Endothelial cell of umbilical vein (primary cell): ENCODE measurements at regions not wholly inside any gene's neighbourhood (a gene's known extent, or its start where the extent isn't known, plus 50 kb on each side); places are given as distances from the start of the nearest gene placed in this dataset.

Experiments
- BruUV-seq: library from RNA; stranded (reverse); fragments of 400-500 nt; replicated peaks from 2 replicates; lab custom pipeline; 2021; lab: Mats Ljungman, UMichigan
- CTCF ChIA-PET: fragments of 300-600, 350-600 bp; sonication (Branson Sonifier 250); formaldehyde crosslinking; loops from one replicate; lab custom pipeline; 2021; ENCODE audit warnings: antibody characterized with exemption, inconsistent platforms; lab: Charles Lee
- POLR2A ChIA-PET: fragments of 300-600, 350-600 bp; sonication (Branson Sonifier 250); formaldehyde crosslinking; loops from one replicate; lab custom pipeline; 2021; ENCODE audit warnings: antibody characterized with exemption, inconsistent platforms; lab: Charles Lee
- DNase-seq: peaks from one replicate; pipeline ENCODE4 v3.0.0-alpha.2; 2011; ENCODE audit warnings: low read depth, low spot score
- FAIRE-seq: peaks from 2 replicates; lab custom pipeline; 2011; peaks lifted over from hg19 to GRCh38; lab: Jason Lieb, UNC
- H2AFZ ChIP-seq: 2 replicates; pipeline ENCODE4 v1.6.0; 2012; ENCODE audit warnings: low read depth, low read length, control low read depth, inconsistent platforms
- H3K27ac ChIP-seq: 2 replicates; pipeline ENCODE4 v1.5.1; 2011; ENCODE audit warnings: low read depth, mild to moderate bottlenecking, control low read depth, low read length, moderate library complexity; ENCODE audit not compliant: insufficient read depth
- H3K27me3 ChIP-seq, 2 experiments: 2 replicates each; pipeline versions ENCODE4 v1.6.0 to v1.6.1; 2011; ENCODE audit warnings: low read length in 2 of 2, mixed read lengths in 1 of 2; ENCODE audit not compliant: control insufficient read depth in 2 of 2, insufficient read depth in 2 of 2
- H3K36me3 ChIP-seq, 2 experiments: 2 replicates in 1 of 2; 3 replicates in 1 of 2; pipeline ENCODE4 v1.5.1; 2011; ENCODE audit warnings: low read length in 2 of 2, mild to moderate bottlenecking in 1 of 2, moderate library complexity in 1 of 2; ENCODE audit not compliant: control insufficient read depth in 2 of 2, insufficient read depth in 2 of 2; ENCODE audit errors: extremely low read depth in 1 of 2
- H3K4me1 ChIP-seq: 3 replicates; pipeline ENCODE4 v1.5.1; 2011; ENCODE audit warnings: mild to moderate bottlenecking, low read length; ENCODE audit not compliant: control insufficient read depth, insufficient read depth; ENCODE audit errors: extremely low read depth
- H3K4me2 ChIP-seq: 2 replicates; pipeline ENCODE4 v1.6.1; 2011; ENCODE audit warnings: low read length, control low read depth, mixed read lengths; ENCODE audit not compliant: insufficient read depth
- H3K4me3 ChIP-seq, 3 experiments: fragments of 200-600 bp in 1 of 3; sonication (generic), shearing (Covaris generic) in 1 of 3; replicated peaks in 1 of 3; 2 replicates each; pipeline ENCODE4 v1.5.1; 2011 to 2016; ENCODE audit warnings: control low read depth in 3 of 3, low read length in 3 of 3, mild to moderate bottlenecking in 2 of 3, inconsistent platforms in 1 of 3, low read depth in 1 of 3, moderate library complexity in 1 of 3; ENCODE audit not compliant: insufficient read depth in 1 of 3
- H3K79me2 ChIP-seq: 2 replicates; pipeline ENCODE4 v1.6.0; 2012; ENCODE audit warnings: low read length, inconsistent platforms; ENCODE audit not compliant: control insufficient read depth, insufficient read depth
- H3K9ac ChIP-seq: replicated peaks from 2 replicates; pipeline ENCODE3; 2011; ENCODE audit warnings: low read length, control low read depth; ENCODE audit not compliant: insufficient read depth; ENCODE audit errors: extremely low read depth
- H3K9me1 ChIP-seq: replicated peaks from 3 replicates; pipeline ENCODE4 v1.6.0; 2011; ENCODE audit warnings: mild to moderate bottlenecking, low read length; ENCODE audit not compliant: control insufficient read depth, insufficient read depth; ENCODE audit errors: extremely low read depth
- H3K9me3 ChIP-seq: replicated peaks from 2 replicates; pipeline ENCODE4 v1.5.1; 2012; ENCODE audit warnings: low read length, inconsistent platforms; ENCODE audit not compliant: control insufficient read depth, insufficient read depth
- H4K20me1 ChIP-seq: replicated peaks from 2 replicates; pipeline ENCODE3; 2011; ENCODE audit warnings: mild to moderate bottlenecking, low read length; ENCODE audit not compliant: control insufficient read depth, insufficient read depth; ENCODE audit errors: extremely low read depth
- EZH2 ChIP-seq: IDR thresholded peaks from 2 replicates; pipeline ENCODE4 v1.6.1; 2012; ENCODE audit warnings: borderline replicate concordance, low read depth, mild to moderate bottlenecking, moderate library complexity, low read length, inconsistent platforms; ENCODE audit not compliant: severe bottlenecking
- FOS ChIP-seq: IDR thresholded peaks from 2 replicates; pipeline ENCODE4 v1.6.1; 2011; ENCODE audit warnings: mild to moderate bottlenecking, low read length, moderate library complexity, borderline replicate concordance; ENCODE audit not compliant: insufficient read depth
- MYC ChIP-seq: IDR thresholded peaks from one replicate; pipeline ENCODE4 v1.6.1; 2011; ENCODE audit warnings: mild to moderate bottlenecking, low read depth, low read length
- POLR2A ChIP-seq: IDR thresholded peaks from 2 replicates; pipeline ENCODE4 v1.6.1; 2012; ENCODE audit warnings: low read depth, mild to moderate bottlenecking, control low read depth, low read length
- POLR2AphosphoS5 ChIP-seq: IDR thresholded peaks from 2 replicates; pipeline ENCODE4 v1.6.1; 2012; ENCODE audit warnings: low read depth, mild to moderate bottlenecking, control low read depth, low read length, moderate library complexity; ENCODE audit not compliant: insufficient read depth
- dilution Hi-C: fragments of 300-500 bp; cut with MboI; formaldehyde crosslinking; loops from one replicate; pipeline ENCODE4 v1.15.0; 2019; ENCODE audit warnings: low sequenced_read_pairs; ENCODE audit not compliant: extremely low pct_ligation_motif_present
- intact Hi-C: fragments of 100-400 bp; cut with micrococcal nuclease; formaldehyde crosslinking; loops from one replicate; pipeline ENCODE4 v1.10.0; 2022
- TF ChIP-seq, protein P1 (sequence below), 2 donors: IDR thresholded peaks; 1 replicate in 1 of 2; 2 replicates in 1 of 2; pipeline ENCODE4 v1.5.1; 2011; ENCODE audit warnings: low read length in 2 of 2, mild to moderate bottlenecking in 2 of 2, moderate library complexity in 2 of 2, control low read depth in 1 of 2, inconsistent platforms in 1 of 2, low read depth in 1 of 2; ENCODE audit not compliant: insufficient read depth in 1 of 2; ENCODE audit errors: extremely low read depth in 1 of 2
- TF ChIP-seq, protein P2 (sequence below): IDR thresholded peaks from 2 replicates; pipeline ENCODE4 v1.6.1; 2011; ENCODE audit not compliant: insufficient read depth, insufficient read length

DNA sequence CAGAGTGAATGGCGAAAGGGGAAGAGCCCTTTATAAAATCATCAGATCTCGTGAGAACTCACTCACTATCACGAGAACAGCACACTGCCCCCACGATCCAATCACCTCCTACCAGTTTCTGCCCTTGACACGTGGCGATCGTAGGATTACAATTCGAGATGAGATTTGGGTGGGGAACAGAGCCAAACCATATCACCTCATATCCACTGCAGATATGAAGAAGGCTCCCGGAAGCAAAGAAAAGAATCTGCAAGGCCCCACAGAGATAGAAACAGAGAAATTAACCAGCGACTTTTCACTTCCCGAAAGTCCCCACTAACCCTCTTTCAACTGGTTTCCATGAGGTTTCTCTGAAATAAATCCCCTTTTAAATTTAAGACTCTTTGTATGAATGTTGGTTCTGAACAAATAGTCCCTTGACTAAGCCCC is 86.2 kb upstream of the IRF2BP2 start:
- Histone ChIP-seq H4K20me1 (no peaks in the 10 kb centered on the region), H3K9me1 (no peaks in the 10 kb centered on the region), H2AFZ (no peak overlapping the region), H3K27me3 (no peaks in the 10 kb centered on the region), H3K9ac (no peak overlapping the region), H3K4me2 (no peak overlapping the region), H3K4me3 (no peak overlapping the region), H3K9me3 (no peaks in the 10 kb centered on the region), H3K4me1 (no peaks in the 10 kb centered on the region), H3K79me2 (no peaks in the 10 kb centered on the region), H3K36me3 (no peaks in the 10 kb centered on the region), H3K27ac (no peak overlapping the region)
- ChIA-PET POLR2A (no interaction called here), CTCF (no interaction called here)
- DNase-seq (no peak), FAIRE-seq (no peak)
- BruUV-seq = no TSS peak
- intact Hi-C loops (no loop called here), dilution Hi-C loops (no loop called here)
- TF ChIP-seq, protein P1, sequence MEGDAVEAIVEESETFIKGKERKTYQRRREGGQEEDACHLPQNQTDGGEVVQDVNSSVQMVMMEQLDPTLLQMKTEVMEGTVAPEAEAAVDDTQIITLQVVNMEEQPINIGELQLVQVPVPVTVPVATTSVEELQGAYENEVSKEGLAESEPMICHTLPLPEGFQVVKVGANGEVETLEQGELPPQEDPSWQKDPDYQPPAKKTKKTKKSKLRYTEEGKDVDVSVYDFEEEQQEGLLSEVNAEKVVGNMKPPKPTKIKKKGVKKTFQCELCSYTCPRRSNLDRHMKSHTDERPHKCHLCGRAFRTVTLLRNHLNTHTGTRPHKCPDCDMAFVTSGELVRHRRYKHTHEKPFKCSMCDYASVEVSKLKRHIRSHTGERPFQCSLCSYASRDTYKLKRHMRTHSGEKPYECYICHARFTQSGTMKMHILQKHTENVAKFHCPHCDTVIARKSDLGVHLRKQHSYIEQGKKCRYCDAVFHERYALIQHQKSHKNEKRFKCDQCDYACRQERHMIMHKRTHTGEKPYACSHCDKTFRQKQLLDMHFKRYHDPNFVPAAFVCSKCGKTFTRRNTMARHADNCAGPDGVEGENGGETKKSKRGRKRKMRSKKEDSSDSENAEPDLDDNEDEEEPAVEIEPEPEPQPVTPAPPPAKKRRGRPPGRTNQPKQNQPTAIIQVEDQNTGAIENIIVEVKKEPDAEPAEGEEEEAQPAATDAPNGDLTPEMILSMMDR (IDR thresholded peaks at IDR 0.05; ENCODE audit: extremely low read depth in 1 of 2, insufficient read depth in 1 of 2, low read depth in 1 of 2, low read length in 2 of 2) = no peak
- no peak for TF ChIP-seq POLR2A
- TF ChIP-seq EZH2 = no peak
- TF ChIP-seq, protein P2, sequence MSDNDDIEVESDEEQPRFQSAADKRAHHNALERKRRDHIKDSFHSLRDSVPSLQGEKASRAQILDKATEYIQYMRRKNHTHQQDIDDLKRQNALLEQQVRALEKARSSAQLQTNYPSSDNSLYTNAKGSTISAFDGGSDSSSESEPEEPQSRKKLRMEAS = no peak
- TF ChIP-seq FOS = no peak
- no peak for TF ChIP-seq POLR2AphosphoS5
- TF ChIP-seq MYC = no peak
